ENCODE measurements at regions not wholly inside any gene's neighbourhood (a gene's known extent, or its start where the extent isn't known, plus 50 kb on each side); places are given as distances from the start of the nearest gene placed in this dataset.

DNA sequence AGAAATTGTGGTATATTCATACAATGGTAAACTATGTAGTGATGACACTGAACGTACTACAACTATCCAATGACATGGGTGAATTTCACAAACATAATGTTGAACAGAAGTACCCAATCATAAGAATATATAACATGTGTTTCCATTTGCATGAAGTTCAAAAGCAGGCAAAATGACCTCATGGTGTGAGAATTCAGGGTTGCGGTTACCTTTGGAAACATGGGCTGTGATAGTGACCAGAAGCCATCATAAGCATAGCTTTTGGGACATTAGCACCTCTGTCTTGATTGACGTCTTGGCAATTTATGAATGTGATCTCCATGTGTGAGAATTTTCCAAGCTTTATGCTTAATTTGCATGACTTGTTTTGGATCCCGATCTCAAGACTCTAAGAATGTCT, 500.1 kb upstream of the JAG1 start:
- no peaks in the 10 kb centered on the region for H3K79me2 ChIP-seq (ENCODE audit: insufficient read depth)
- no peak overlapping the region for H3K4me2 ChIP-seq
- no peak overlapping the region for H3K27ac ChIP-seq (ENCODE audit: low read depth in 2 of 2, low read length in 1 of 2)
- H2AFZ ChIP-seq (ENCODE audit: low read depth), result no peak overlapping the region
- DNase-seq, result no peak
- H3K4me3 ChIP-seq (ENCODE audit: low read depth in 2 of 2, low read length in 1 of 2), result no peak overlapping the region
- TF ChIP-seq JUND (IDR thresholded peaks at IDR 0.05) (no peak), RXRA (IDR thresholded peaks at IDR 0.05; ENCODE audit: borderline replicate concordance, low read depth) (no peak), GATA2 (CRISPR knock-in tag; IDR thresholded peaks at IDR 0.05) (no peak), MXI1 (IDR thresholded peaks at IDR 0.05; ENCODE audit: low read depth, low read length) (no peak), SMC3 (IDR thresholded peaks at IDR 0.05; ENCODE audit: low read depth, low read length) (no peak), SIN3A (IDR thresholded peaks at IDR 0.05; ENCODE audit: borderline replicate concordance, low read depth, low read length) (no peak), FOSL2 (IDR thresholded peaks at IDR 0.05; ENCODE audit: borderline replicate concordance, low read depth) (no peak), TAF1 (IDR thresholded peaks at IDR 0.05; ENCODE audit: borderline replicate concordance, low read depth, low read length) (no peak), TEAD4 (IDR thresholded peaks at IDR 0.05; ENCODE audit: borderline replicate concordance, insufficient read depth) (no peak), NRF1 (IDR thresholded peaks at IDR 0.05; ENCODE audit: low read depth, low read length) (no peak), RAD21 (IDR thresholded peaks at IDR 0.05; ENCODE audit: low read length) (no peak), RCOR1 (IDR thresholded peaks at IDR 0.05; ENCODE audit: low read length) (no peak), RFX5 (IDR thresholded peaks at IDR 0.05; ENCODE audit: low read length) (no peak), POLR2AphosphoS5 (IDR thresholded peaks at IDR 0.05; ENCODE audit: low read depth, low read length) (no peak), NFIC (IDR thresholded peaks at IDR 0.05; ENCODE audit: borderline replicate concordance) (no peak), TCF12 (IDR thresholded peaks at IDR 0.05) (no peak)
- TF ChIP-seq, protein P1, sequence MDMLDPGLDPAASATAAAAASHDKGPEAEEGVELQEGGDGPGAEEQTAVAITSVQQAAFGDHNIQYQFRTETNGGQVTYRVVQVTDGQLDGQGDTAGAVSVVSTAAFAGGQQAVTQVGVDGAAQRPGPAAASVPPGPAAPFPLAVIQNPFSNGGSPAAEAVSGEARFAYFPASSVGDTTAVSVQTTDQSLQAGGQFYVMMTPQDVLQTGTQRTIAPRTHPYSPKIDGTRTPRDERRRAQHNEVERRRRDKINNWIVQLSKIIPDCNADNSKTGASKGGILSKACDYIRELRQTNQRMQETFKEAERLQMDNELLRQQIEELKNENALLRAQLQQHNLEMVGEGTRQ (IDR thresholded peaks at IDR 0.05; ENCODE audit: borderline replicate concordance, low read depth, low read length), result no peak
- TF ChIP-seq, protein P2, sequence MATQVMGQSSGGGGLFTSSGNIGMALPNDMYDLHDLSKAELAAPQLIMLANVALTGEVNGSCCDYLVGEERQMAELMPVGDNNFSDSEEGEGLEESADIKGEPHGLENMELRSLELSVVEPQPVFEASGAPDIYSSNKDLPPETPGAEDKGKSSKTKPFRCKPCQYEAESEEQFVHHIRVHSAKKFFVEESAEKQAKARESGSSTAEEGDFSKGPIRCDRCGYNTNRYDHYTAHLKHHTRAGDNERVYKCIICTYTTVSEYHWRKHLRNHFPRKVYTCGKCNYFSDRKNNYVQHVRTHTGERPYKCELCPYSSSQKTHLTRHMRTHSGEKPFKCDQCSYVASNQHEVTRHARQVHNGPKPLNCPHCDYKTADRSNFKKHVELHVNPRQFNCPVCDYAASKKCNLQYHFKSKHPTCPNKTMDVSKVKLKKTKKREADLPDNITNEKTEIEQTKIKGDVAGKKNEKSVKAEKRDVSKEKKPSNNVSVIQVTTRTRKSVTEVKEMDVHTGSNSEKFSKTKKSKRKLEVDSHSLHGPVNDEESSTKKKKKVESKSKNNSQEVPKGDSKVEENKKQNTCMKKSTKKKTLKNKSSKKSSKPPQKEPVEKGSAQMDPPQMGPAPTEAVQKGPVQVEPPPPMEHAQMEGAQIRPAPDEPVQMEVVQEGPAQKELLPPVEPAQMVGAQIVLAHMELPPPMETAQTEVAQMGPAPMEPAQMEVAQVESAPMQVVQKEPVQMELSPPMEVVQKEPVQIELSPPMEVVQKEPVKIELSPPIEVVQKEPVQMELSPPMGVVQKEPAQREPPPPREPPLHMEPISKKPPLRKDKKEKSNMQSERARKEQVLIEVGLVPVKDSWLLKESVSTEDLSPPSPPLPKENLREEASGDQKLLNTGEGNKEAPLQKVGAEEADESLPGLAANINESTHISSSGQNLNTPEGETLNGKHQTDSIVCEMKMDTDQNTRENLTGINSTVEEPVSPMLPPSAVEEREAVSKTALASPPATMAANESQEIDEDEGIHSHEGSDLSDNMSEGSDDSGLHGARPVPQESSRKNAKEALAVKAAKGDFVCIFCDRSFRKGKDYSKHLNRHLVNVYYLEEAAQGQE (IDR thresholded peaks at IDR 0.05; ENCODE audit: low read depth, low read length), result no peak
- TF ChIP-seq, protein P3, sequence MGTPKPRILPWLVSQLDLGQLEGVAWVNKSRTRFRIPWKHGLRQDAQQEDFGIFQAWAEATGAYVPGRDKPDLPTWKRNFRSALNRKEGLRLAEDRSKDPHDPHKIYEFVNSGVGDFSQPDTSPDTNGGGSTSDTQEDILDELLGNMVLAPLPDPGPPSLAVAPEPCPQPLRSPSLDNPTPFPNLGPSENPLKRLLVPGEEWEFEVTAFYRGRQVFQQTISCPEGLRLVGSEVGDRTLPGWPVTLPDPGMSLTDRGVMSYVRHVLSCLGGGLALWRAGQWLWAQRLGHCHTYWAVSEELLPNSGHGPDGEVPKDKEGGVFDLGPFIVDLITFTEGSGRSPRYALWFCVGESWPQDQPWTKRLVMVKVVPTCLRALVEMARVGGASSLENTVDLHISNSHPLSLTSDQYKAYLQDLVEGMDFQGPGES (IDR thresholded peaks at IDR 0.05; ENCODE audit: low read depth, low read length), result no peak
- TF ChIP-seq, protein P4, sequence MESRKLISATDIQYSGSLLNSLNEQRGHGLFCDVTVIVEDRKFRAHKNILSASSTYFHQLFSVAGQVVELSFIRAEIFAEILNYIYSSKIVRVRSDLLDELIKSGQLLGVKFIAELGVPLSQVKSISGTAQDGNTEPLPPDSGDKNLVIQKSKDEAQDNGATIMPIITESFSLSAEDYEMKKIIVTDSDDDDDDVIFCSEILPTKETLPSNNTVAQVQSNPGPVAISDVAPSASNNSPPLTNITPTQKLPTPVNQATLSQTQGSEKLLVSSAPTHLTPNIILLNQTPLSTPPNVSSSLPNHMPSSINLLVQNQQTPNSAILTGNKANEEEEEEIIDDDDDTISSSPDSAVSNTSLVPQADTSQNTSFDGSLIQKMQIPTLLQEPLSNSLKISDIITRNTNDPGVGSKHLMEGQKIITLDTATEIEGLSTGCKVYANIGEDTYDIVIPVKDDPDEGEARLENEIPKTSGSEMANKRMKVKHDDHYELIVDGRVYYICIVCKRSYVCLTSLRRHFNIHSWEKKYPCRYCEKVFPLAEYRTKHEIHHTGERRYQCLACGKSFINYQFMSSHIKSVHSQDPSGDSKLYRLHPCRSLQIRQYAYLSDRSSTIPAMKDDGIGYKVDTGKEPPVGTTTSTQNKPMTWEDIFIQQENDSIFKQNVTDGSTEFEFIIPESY (IDR thresholded peaks at IDR 0.05; ENCODE audit: borderline replicate concordance, low read depth), result no peak
- no peaks in the 10 kb centered on the region for H3K9me2 ChIP-seq
- H3K36me3 ChIP-seq (replicated peaks in 1 of 2; ENCODE audit: control insufficient read depth in 1 of 2, insufficient read depth in 2 of 2, low read length in 1 of 2), result no peaks in the 10 kb centered on the region
- H3K27me3 ChIP-seq (ENCODE audit: insufficient read depth), result no peaks in the 10 kb centered on the region
- H4K20me1 ChIP-seq (ENCODE audit: insufficient read depth), result no peaks in the 10 kb centered on the region
- ChIA-PET POLR2A (no interaction called here), CTCF (no interaction called here)
- WGBS (ENCODE audit: low lambda C conversion rate), result 94% methylated on average over 4 of the region's 4 CpGs
- no peaks in the 10 kb centered on the region for H3K9me3 ChIP-seq
- no peak overlapping the region for H3K9ac ChIP-seq
- peaks cover 7% of the 10 kb centered on the region for H3F3A ChIP-seq (replicated peaks; ENCODE audit: insufficient read depth)
- H3K4me1 ChIP-seq (ENCODE audit: control insufficient read depth in 1 of 2, insufficient read depth in 2 of 2, low read depth in 1 of 2, low read length in 1 of 2), result peaks cover 0 to 20% of the 10 kb centered on the region in 2 experiments; a peak in 1 of 4 replicates
